GM18519 (cell line): ENCODE measurements at regions not wholly inside any gene's neighbourhood (a gene's known extent, or its start where the extent isn't known, plus 50 kb on each side); places are given as distances from the start of the nearest gene placed in this dataset.

Source experiments
- ATAC-seq: cut with Tn5 transposase; IDR thresholded peaks from one replicate; pipeline ENCODE4 v1.9.1; 2021; ENCODE audit warnings: mild to moderate bottlenecking, moderate library complexity; ENCODE audit not compliant: unreplicated experiment, low FRiP score

DNA sequence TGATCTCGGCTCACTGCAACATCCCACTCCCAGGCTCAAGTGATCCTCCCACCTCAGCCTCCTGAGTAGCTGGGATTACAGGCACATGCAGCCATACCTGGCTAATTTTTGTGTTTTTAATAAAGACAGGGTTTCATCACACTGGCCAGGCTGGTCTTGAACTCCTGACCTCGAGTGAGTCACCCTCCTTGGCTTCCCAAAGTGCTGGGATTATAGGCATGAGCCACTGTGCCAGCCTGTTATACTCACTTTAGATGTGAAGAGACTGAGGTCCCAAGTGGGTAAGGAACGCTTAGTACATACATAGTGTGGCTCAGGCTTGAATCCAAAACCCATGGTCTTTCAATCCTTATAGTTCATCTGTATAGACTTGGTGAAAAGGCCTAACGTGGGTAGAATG lies 63.7 kb upstream of the EPS8L3 start:
- no peak for ATAC-seq

DNA sequence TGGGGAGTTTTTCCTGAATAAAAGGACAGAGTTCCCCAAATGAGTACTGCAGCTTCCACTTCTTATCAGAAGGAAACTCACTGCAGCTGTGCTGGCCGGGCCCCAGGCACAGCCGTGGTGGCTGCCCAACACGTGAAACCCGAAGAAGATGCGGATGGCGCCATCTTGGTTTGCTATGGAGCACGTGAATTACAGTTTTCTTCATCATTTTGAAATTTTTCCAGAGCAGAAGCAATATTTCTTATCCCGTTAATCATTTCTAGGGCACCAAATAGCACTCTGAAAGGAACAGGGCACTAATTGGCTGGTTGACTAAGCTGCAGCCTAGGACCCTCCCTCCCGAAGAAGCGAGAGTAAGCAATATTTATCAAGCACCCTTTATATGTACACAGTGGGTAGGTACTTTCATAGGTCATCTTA lies 63.2 kb upstream of the EPS8L3 start:
- no peak for ATAC-seq

GRCh38 chr1:109826446-109826845 lies 62.7 kb upstream of the EPS8L3 start:
- no peak for ATAC-seq

DNA sequence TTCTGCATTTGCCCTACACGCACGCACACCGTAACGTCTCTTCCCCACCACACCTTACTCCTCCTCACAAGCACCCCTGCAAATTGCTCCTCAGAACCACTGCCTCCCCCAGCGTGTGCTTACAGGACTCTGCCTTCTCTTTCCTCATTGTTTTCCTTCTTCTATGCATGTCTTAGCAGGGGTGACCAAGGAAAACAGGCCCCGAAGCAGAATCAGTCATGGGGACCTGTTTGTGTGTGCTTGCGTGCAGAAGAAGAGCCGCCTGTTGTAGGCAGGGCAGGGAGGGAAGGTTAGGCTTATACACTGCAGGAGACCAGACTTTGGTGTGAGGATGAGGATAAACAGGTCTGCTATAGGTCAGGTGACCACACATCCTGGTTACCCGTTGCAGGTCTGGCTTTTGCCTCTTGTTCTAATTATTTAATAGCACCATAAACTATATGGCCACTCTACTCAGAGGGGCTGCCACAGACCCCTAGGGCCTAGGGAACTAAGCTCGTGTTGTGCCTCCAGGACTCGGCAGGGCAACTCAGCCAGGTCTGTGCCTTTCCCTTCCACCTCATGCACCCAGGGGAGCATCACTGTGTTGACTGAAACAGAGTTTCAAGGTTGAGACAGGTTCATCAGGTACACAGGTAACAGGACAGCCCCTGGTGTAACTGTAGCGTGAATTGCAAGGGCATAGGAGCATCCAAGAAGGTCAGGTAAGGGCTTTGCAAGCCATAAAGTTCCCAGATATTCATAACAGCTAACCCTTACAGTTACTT lies 60.8 kb upstream of the EPS8L3 start:
- ATAC-seq: no peak

DNA sequence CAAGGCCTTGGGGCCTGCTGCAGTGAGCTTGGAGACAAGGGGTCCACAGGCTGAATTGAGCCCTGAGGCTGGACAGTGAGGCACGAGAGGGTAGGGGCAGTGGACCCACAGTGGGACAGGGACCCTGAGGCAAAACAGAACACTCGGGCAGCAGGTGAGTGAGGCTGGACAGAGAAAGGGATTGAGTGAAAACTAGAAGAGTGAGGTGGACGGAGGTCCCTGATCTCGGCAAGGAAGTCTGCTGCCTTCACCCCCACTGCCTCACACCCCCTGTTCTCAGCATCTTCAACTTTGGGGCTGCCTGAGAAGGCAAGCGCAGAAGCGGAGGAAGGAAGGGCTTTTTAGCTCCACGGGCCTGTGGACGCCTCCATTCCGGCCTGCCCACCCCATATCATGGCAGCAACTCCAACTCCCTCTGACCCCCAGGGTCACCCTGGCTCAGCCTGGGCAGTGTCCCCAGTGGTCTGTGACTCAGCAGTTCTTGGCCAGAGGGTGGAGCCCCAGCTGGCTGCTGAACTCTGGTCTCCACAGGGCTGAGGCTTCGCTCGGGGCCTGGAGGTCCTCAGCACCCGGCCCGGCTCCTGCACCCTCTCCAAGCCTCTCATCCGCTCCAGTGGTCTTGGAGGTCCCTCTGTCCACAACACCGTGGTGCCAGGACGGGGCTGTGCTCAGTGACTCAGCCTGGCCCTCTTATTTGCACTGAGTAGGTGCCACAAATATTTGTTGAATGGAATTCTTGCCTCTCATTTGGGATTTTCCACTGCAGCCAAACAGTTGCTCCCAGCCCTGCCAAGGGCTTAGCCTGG lies 60.0 kb upstream of the EPS8L3 start:
- no peak for ATAC-seq

DNA sequence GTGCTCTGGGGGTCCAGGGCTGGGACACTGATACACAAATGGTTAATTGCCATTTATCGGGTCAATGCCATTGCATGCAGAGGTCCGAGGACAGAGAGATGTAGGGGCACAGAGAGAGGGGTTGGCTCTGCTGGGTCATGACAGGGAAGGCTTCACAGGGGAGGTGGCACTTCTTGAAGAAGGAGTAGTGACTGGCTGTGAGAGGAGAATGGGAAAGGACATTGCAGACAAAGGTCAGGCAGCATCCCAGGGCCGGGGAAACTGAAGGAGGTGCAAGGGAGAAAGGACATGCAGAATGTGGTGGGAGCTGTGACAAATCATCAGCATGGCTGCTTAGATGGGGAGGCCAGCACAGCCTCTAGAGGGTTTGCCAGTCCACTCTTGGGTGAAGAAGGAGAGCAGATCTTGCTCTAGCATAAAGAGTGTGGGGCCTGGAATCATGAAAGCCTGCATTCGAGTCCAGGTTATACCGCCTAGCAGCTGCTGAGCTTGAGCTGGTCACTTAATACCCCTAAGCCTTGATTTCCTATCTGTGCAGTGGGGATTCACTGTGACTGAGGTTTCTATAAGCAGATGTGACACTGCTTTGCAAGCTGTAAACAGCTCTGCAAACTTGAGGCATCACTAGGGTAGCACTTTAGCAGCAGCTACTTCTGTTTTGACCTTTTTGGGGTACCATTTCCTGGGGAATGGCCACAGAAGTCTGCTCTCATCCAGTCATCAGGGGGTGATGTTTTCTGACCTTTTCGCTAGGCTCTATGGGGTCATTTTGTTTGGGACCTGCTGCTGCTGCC lies 59.2 kb upstream of the EPS8L3 start:
- no peak for ATAC-seq

DNA sequence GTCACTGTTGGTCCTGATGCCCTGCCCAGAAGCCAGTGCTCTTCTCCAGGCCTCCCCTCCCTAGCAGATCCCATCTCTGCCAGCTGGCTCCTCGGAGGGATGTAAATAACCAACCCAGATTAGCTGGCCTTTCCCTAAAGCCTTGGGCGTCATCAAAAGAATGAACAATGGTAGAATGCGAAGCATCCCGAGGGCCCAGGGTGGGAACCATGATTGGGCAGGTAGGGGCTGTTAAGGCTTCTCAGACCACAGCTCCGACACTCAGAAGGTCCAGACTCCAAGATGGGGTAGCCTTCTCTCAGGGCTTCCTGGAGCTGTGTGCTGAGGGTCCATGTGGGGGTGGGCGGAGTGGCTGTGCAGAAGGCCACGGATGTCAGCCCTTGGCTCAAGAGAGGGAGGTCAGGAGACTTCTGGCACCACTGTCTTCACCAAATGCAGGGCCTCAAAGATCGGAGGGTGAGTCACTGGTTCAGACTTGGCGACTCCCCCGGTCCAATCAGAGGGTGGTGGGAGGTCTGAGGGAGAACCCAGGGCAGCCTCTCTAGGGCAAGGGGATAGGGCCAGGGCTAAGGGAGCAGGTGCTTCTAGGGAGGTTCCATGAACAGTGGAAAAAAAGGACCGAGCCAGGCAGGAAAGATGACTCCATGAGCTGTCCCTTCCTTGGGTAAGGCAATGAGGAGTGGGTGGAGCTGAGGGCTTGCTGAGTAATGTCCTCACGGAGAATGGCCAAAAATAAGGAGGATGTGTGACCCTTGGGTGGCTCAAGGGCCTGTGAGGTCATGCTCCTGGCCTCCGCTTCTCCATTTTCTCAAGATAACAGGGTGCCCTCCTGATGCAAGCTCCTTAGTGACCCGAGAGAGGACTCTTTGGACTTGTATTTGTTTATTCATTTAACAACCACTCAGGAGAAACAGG lies 58.4 kb upstream of the EPS8L3 start:
- ATAC-seq: no peak

DNA sequence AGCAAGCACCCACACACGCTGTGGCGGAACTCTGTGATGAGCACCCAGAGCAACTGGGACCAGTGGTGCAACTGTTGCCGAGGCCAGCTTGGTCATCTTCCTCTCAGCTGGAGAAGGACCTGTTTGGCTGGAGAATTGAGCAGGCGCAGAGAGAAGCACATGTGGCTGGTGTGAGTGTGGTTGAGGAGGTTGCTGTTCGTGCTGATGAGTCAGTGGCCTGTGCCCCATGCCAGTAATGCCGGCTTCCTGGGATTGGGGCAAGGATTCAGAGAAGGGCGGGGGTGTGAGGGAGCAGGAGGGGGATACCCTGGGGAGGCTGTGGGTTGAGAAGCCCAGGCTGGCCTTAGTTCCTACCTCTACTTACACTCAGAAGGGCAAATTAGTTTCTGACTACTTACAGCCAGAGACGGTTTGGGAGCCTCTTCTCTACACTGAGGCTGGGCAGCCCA lies 57.5 kb upstream of the EPS8L3 start:
- ATAC-seq: no peak

DNA sequence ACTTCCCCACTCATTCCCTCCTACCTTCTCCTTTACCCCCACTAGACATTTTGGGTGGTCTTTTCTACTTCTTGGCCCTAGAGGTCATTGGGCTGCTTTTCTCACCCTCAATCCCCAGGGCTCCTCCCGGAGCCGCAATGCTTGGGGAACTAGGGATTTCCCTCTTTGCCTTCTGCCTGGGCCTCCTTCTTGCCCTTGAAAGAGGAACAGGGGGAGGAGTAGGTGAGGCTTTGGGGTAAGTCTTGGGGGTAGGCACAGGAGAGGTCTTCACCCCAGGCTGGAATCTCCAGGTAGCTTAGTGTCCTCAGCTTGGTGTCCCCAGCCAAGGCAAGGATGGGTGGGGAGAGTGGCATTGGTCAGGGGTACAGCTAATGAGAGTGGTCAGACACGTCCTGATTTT lies 56.2 kb upstream of the EPS8L3 start:
- ATAC-seq: no peak

DNA sequence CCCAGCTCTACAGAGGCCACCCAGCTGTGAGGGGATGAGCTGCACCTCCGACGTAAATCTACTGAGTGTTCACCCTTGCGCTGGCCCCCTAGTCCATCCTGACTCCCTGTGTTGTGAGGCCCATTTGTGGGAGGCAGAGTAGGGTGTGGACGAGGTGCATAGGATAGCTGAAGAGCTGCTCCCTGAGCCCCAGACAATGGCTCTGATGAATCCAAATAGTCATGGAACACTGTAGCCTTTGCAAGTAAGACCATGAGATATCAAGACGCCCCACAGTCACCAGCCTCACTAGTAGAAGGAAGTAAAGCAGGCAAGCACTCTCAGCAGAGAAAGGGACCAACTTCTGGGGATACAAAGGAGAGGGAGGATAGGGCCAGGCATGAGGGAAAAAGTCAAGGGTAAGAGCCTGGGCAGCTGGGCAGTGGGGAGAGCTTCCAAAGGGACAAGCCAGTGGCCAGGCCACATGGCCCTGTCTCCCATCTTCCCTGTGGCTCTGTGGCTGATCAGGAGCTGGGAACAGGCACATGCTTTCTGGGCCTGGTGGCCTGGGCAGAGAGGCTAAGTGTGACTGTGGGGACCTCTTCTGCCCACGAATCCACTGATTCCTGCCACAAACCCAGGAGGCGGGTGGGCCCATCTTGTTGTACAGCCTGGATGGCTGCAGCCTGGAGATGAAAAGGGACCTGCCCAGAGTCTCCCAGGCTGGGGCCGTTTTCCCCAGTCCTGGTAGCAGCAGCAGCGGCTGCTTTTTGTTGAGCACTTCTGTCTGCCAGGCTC lies 55.5 kb upstream of the EPS8L3 start:
- no peak for ATAC-seq

- no peak for ATAC-seq
Measured at GRCh38 chr1:109818271-109818987, 54.7 kb upstream of the EPS8L3 start.

DNA sequence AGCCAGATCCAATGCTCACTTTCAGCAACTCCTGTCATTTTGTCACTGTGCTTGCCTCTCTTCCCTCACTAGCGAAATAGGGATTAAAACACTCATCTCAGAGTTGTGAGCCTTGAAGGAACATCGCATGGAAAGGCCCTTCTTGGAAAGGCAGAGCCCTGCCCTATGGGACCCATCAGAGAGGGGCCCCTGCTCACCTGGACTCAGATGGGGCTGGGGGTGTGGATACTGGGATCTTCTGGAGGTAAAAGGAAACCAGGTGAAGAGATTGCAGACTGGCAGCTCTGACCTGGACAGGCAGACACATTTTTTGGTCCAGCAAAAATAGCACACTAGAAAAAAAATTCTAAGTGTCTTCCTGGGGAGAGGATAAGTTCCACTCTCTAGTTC lies 54.2 kb upstream of the EPS8L3 start:
- no peak for ATAC-seq

DNA sequence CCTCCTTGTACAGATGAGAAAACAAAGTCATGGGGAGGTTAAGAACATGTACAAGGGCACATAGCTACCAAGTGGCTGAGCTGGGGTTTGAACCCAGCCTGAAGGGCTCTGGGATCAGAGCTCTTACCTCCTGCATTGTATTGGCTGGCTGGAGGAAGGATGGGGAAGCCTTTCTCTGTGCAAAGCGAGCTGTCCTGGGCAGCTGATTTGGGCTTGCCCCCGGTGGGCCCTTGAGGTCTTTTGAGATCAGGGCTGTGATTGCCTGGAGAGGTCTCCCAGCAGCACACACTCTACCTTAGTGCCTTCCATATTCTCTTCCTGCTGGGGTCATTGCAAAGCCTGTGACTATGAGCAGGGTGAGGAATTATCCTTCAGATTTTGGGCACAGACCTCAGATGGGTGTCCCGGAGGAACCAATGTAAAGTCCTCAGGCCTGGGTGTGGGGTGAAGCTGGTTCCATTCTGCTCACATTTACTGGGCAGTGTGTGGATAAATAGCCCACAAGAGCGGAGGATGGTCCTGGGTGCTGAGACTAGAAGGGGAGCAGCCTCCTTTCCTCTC lies 53.3 kb upstream of the EPS8L3 start:
- no peak for ATAC-seq

GRCh38 chr1:109816175-109816811 lies 52.6 kb upstream of the EPS8L3 start:
- peak; percentile 82 for ATAC-seq

DNA sequence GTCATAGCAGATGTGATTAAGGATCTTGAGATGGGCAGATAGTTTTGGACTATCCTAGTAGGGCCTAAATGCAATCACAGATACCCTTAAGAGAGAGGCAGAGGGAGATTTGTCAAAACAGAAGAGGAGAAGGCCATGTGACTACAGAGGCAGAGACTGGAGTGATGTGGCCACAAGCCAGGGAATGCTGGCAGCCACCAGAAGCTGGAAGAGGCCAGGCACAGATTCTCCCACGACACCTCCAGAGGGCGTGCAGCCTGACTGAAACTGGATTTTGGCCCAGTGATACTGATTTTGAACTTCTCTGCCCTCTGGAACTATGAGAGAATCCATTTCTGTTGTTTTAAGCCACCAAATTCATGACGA lies 52.1 kb upstream of the EPS8L3 start:
- ATAC-seq: no peak

GRCh38 chr1:109814993-109815786 lies 51.5 kb upstream of the EPS8L3 start:
- ATAC-seq: no peak

GRCh38 chr1:109814223-109814622 lies 50.5 kb upstream of the EPS8L3 start:
- ATAC-seq: no peak
